Ishikawa (cell line): ENCODE measurements at regions not wholly inside any gene's neighbourhood (a gene's known extent, or its start where the extent isn't known, plus 50 kb on each side); places are given as distances from the start of the nearest gene placed in this dataset.

Experiments used
- CEBPB ChIP-seq: IDR thresholded peaks from 2 replicates; pipeline ENCODE4 v1.6.1; 2012
- CREB1 ChIP-seq: IDR thresholded peaks from 2 replicates; pipeline ENCODE4 v1.6.1; 2012; ENCODE audit warnings: low read depth
- EGR1 ChIP-seq: IDR thresholded peaks from 2 replicates; pipeline ENCODE4 v1.6.1; 2012
- EP300 ChIP-seq: IDR thresholded peaks from 2 replicates; pipeline ENCODE4 v1.6.1; 2012; ENCODE audit warnings: borderline replicate concordance
- FOXM1 ChIP-seq: IDR thresholded peaks from 2 replicates; pipeline ENCODE4 v1.6.1; 2012; ENCODE audit warnings: low read depth, borderline replicate concordance
- NFIC ChIP-seq: IDR thresholded peaks from 2 replicates; pipeline ENCODE4 v1.6.1; 2012
- RAD21 ChIP-seq: IDR thresholded peaks from 2 replicates; pipeline ENCODE4 v1.6.1; 2012; ENCODE audit warnings: low read depth
- TAF1 ChIP-seq: IDR thresholded peaks from 2 replicates; pipeline ENCODE4 v1.6.1; 2012; ENCODE audit warnings: low read depth, mild to moderate bottlenecking
- TCF12 ChIP-seq: IDR thresholded peaks from 2 replicates; pipeline ENCODE4 v1.6.1; 2012; ENCODE audit warnings: low read depth
- TEAD4 ChIP-seq: IDR thresholded peaks from 2 replicates; pipeline ENCODE4 v1.6.1; 2012
- YY1 ChIP-seq: IDR thresholded peaks from 2 replicates; pipeline ENCODE4 v1.6.1; 2012; ENCODE audit warnings: low read depth
- ZBTB7A ChIP-seq: IDR thresholded peaks from 2 replicates; pipeline ENCODE4 v1.6.1; 2012; ENCODE audit warnings: low read depth
- TF ChIP-seq, protein P1 (sequence below): IDR thresholded peaks from 2 replicates; pipeline ENCODE4 v1.6.1; 2012
- TF ChIP-seq, protein P2 (sequence below): IDR thresholded peaks from 2 replicates; pipeline ENCODE4 v1.6.1; 2012
- TF ChIP-seq, protein P3 (sequence below): IDR thresholded peaks from 2 replicates; pipeline ENCODE4 v1.6.1; 2012; ENCODE audit warnings: low read depth, mild to moderate bottlenecking

DNA sequence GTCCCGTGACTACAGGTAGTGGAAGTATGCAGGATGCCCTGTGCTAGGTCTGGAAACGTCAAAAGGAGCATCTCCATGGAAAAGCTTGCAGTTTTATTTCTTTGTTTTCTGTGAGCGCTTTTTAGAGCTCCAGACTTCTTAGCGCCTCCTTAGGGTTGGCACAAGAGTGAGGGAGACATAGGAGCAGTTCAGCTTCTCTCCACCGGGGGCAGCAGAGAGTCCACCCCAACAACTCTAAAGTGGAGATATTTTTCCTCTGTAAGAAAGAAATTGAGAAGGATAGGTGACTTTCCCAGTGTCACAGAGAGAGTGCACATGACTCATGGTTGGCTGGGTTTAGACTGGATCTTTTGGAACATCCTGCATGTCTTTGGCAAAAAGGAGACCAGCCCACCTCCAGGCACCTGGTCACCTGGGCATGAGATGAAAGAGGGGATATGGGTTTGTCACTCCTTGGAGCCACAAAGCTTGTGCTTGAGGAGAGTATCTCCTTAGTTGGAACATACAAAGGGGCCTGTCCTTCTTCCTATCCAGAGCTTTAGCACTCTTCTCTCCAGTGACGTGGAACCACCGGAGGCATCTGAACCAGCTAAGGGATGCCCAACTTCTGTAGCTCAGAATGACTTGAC is 637.7 kb downstream of the SEMA5A start:
- TF ChIP-seq RAD21, result no peak
- no peak for TF ChIP-seq CREB1
- TF ChIP-seq, protein P1, sequence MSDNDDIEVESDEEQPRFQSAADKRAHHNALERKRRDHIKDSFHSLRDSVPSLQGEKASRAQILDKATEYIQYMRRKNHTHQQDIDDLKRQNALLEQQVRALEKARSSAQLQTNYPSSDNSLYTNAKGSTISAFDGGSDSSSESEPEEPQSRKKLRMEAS, result no peak
- no peak for TF ChIP-seq CEBPB
- no peak for TF ChIP-seq TAF1
- no peak for TF ChIP-seq FOXM1
- TF ChIP-seq ZBTB7A, result no peak
- no peak for TF ChIP-seq EGR1

DNA sequence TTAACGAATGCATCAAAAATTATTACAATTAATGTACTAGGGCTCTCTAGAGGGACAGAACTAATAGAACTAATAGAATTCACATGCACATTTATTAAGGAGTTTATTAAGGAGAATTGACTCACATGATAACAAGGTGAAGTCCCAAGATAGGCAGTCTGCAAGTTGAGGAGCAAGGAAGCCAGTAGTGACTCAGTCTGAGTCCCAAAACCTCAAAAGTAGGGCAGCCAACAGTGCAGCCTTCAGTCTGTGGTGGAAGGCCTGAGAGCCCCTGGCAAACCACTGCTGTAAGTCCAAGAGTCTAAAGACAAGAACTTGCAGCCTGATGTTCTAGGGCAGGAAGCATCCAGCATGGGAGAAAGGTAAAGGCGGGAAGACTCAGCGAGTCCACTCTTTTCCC is 633.8 kb downstream of the SEMA5A start:
- TF ChIP-seq FOXM1 (no peak), EP300 (no peak), EGR1 (no peak), TCF12 (no peak), TEAD4 (no peak), CREB1 (no peak), RAD21 (no peak), TAF1 (no peak)
- TF ChIP-seq, protein P1, result no peak
- TF ChIP-seq, protein P2, sequence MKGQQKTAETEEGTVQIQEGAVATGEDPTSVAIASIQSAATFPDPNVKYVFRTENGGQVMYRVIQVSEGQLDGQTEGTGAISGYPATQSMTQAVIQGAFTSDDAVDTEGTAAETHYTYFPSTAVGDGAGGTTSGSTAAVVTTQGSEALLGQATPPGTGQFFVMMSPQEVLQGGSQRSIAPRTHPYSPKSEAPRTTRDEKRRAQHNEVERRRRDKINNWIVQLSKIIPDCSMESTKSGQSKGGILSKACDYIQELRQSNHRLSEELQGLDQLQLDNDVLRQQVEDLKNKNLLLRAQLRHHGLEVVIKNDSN, result no peak
- TF ChIP-seq, protein P3, sequence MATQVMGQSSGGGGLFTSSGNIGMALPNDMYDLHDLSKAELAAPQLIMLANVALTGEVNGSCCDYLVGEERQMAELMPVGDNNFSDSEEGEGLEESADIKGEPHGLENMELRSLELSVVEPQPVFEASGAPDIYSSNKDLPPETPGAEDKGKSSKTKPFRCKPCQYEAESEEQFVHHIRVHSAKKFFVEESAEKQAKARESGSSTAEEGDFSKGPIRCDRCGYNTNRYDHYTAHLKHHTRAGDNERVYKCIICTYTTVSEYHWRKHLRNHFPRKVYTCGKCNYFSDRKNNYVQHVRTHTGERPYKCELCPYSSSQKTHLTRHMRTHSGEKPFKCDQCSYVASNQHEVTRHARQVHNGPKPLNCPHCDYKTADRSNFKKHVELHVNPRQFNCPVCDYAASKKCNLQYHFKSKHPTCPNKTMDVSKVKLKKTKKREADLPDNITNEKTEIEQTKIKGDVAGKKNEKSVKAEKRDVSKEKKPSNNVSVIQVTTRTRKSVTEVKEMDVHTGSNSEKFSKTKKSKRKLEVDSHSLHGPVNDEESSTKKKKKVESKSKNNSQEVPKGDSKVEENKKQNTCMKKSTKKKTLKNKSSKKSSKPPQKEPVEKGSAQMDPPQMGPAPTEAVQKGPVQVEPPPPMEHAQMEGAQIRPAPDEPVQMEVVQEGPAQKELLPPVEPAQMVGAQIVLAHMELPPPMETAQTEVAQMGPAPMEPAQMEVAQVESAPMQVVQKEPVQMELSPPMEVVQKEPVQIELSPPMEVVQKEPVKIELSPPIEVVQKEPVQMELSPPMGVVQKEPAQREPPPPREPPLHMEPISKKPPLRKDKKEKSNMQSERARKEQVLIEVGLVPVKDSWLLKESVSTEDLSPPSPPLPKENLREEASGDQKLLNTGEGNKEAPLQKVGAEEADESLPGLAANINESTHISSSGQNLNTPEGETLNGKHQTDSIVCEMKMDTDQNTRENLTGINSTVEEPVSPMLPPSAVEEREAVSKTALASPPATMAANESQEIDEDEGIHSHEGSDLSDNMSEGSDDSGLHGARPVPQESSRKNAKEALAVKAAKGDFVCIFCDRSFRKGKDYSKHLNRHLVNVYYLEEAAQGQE, result no peak

DNA sequence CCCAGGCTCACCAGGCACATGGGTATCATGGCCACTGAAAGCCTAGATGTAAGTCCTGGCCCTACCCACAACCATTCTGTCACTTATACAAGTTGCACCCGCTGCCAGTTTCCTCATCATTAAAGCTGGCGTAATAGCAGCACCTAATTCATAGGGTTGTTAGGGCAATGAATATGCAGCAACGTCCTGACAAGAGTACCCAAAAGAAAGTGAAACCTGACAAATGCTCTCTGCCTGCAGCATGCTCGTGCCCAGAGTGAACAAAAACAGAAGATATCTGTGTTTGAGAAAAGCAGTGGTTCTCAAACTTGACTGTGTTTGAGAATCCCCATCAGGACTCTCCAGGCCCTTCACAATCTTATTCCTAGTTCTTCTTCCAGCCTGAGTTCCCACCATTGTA is 632.4 kb downstream of the SEMA5A start:
- TF ChIP-seq FOXM1 (no peak), TEAD4 (no peak), TAF1 (no peak), NFIC (no peak)
- TF ChIP-seq, protein P2, result no peak
- TF ChIP-seq, protein P3, result no peak

DNA sequence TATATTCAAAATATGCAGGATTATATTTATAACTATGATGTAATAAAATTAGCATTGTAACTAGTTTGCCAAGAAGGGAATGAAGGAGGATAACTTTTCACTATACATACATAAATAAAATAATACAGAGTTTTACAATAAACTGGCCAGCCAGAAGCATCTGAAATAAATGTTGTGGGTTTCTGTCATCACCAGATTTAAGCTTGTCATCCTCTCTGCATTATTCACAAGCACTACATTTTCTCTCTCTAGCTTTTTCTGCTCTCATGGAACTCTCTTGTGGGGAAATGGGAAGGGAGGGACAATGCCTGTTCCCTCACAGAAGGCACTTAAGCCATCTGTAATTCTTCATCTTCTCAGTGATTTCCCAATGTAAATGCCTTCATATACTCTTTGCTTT is 626.8 kb downstream of the SEMA5A start:
- TF ChIP-seq, protein P3, result no peak
- no peak for TF ChIP-seq CEBPB
- TF ChIP-seq, protein P2, result no peak
- no peak for TF ChIP-seq YY1
- no peak for TF ChIP-seq EP300
- TF ChIP-seq FOXM1, result no peak
- TF ChIP-seq EGR1, result no peak
- TF ChIP-seq ZBTB7A, result no peak
- no peak for TF ChIP-seq RAD21
- no peak for TF ChIP-seq TAF1
- TF ChIP-seq TCF12, result no peak
- TF ChIP-seq, protein P1, result no peak
